ENCODE measurements at regions not wholly inside any gene's neighbourhood (a gene's known extent, or its start where the extent isn't known, plus 50 kb on each side); places are given as distances from the start of the nearest gene placed in this dataset.
"Not testable (repeated sequence)": the region's sequence is repeated elsewhere in the genome, so short reads cannot be mapped to it uniquely, and the experiment has no call there.

DNA sequence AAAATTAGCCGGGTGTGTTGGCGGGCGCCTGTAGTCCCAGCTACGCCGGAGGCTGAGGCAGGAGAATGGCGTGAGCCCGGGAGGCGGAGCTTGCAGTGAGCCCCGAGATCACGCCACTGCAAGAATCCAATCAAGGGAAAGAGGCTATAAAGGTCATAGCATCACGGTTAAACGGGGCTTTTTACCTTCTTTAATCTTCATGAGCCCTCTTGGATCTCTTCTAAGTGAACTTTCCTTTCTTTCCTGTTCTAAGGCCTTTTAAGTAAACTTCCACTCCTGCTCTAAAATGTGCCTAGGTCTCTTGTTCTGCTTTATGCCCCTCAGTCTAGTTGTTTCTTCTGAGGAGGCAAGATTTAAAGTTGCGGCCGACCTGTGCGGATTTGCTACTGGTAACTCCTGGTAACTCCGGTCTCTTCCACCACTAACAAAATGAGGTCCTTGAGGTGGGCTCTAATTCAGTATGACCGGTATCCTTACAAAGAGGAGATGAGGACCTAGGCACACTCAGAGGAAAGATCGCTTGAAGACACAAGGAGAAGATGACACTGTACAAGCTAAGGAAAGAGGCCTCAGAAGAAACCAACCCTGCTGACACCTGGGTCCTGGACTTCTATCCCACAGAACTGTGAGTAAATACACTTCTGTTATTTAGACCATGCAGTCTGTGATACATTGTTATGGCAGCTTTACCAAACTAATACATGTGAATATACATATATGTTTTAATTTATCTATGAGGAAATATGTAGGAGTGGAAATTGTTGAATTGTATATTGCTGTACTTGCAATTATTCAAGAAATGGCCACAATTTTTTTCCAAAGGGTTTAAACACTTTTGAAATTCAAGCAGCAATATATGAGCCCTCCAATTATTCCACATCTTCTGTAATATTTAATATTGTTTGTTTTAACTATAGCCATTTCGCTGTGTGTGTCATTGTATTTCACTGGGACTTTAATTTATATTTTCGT is 331.5 kb upstream of the CNTNAP2 start:
- DNase-seq (ENCODE audit: low spot score), result no peak

- DNase-seq (ENCODE audit: low spot score), result not testable (repeated sequence)
Measured at GRCh38 chr7:145781388-145781787, 335.2 kb upstream of the CNTNAP2 start.

- DNase-seq (ENCODE audit: low spot score), result no peak
Measured at GRCh38 chr7:145779140-145779539, 337.5 kb upstream of the CNTNAP2 start.

DNA sequence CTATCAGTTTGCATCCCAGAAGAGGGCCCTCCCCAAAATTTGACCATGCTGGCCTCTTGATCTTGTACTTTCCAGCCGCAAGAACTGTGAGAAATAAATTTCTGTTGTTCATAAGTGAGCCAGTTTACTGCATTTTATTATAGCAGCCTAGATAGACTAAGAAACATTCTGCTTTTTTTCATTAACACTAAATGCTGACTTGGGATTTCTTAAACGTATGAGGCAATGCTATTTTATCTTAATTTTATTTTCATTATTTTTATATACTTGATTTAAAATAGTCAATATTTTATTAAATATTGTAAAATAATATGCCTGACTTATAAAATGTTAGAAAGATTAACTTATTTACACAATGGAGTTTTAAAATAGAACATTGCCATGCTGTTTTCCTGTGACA is 341.8 kb upstream of the CNTNAP2 start:
- DNase-seq (ENCODE audit: low spot score), result no peak

DNA sequence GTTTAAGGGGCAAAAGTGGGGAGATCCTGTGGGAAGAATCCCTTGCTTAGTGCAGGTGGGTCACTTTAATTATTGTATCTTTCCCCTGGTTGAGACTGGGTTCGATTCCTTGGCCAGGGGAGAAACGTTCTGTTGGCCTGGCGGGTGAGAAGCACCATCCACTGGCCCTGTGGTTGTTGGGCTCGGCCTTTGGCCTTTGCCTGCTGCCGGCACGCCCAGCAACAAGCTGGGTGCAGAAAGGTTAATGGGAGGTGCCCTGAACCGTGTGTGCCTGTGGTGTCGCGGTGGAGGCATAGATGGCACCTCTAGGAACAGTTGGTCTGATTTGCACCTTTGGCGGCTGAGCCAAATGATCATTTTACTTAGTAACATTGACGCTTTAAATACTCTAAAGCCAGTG is 363.6 kb upstream of the CNTNAP2 start:
- no peak for DNase-seq (ENCODE audit: low spot score)

GRCh38 chr7:145737617-145738016 is 379.0 kb upstream of the CNTNAP2 start:
- DNase-seq (ENCODE audit: low spot score), result no peak

- no peak for DNase-seq (ENCODE audit: low spot score)
Measured at GRCh38 chr7:145735061-145735460, 381.5 kb upstream of the CNTNAP2 start.

DNA sequence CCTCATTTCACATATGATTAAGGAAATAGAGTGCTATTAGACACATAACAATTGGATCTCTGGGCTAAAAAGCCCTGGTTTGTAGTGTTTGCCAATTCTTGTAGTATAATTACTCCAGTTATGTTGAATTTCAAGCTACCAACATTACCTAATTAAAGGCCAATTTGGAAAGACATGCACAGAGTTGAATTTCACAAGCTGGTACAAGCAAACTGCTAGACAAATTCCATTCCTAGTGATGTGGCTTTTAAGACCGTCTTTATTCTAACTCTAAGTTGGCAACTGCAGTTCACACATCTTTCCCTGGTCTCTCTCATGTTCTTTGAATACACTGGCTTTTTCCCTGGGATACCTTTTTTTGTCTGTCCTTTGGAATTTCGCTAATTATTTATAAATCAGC is 384.1 kb upstream of the CNTNAP2 start:
- no peak for DNase-seq (ENCODE audit: low spot score)

GRCh38 chr7:145729691-145730090 is 386.9 kb upstream of the CNTNAP2 start:
- DNase-seq (ENCODE audit: low spot score), result no peak

DNA sequence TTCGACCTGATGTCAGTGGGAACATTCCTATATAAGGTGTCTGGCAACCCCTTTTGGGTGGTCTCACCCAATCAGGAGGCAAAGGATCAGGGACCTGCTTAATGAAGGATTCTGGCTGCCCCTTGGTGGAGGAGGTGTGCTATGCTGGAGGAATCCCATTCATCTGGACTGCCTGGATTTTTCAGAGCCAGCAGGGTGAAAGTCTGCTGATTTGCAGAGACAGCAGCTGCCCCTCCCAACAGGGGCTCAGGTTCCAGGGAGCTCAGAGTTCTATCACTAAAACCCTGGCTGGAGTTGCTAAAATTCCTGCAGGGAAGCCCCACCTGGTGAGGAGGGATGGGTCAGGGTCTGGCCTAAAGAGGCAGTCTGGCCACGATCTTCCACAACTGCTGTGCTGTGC is 398.5 kb upstream of the CNTNAP2 start:
- no peak for DNase-seq (ENCODE audit: low spot score)

- DNase-seq (ENCODE audit: low spot score), result no peak
Measured at GRCh38 chr7:145700488-145700887, 416.1 kb upstream of the CNTNAP2 start.

- DNase-seq (ENCODE audit: low spot score), result no peak
Measured at GRCh38 chr7:145698526-145699262, 417.9 kb upstream of the CNTNAP2 start.

- DNase-seq (ENCODE audit: low spot score), result not testable (repeated sequence)
Measured at GRCh38 chr7:145697412-145698107, 419.0 kb upstream of the CNTNAP2 start.

GRCh38 chr7:145696071-145696470 is 420.5 kb upstream of the CNTNAP2 start:
- DNase-seq (ENCODE audit: low spot score), result no peak

- no peak for DNase-seq (ENCODE audit: low spot score)
Measured at GRCh38 chr7:145692237-145692950, 424.2 kb upstream of the CNTNAP2 start.

- no peak for DNase-seq (ENCODE audit: low spot score)
Measured at GRCh38 chr7:145691377-145691914, 425.2 kb upstream of the CNTNAP2 start.

DNA sequence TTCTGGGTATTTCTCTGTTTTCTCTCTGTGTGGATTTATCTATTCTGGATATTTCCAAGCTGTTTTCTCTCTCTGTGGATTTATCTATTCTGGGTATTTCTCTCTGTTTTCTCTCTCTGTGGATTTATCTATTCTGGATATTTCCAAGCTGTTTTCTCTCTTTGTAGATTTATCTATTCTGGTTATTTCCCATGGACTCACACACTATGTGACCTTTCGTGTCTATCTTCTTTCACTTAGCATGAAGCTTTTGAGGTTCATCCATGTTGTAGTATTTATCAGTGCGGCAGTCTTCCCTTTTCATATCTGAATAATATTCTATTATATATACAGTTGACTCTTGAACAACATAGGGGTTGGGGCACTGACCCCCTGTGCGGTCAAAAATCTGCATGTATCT is 435.0 kb upstream of the CNTNAP2 start:
- DNase-seq (ENCODE audit: low spot score), result no peak

GRCh38 chr7:145681159-145681558 is 435.4 kb upstream of the CNTNAP2 start:
- DNase-seq (ENCODE audit: low spot score), result no peak

- no peak for DNase-seq (ENCODE audit: low spot score)
Measured at GRCh38 chr7:145665499-145666258, 450.9 kb upstream of the CNTNAP2 start.

GRCh38 chr7:145655666-145656065 is 460.9 kb upstream of the CNTNAP2 start:
- DNase-seq (ENCODE audit: low spot score), result no peak

DNA sequence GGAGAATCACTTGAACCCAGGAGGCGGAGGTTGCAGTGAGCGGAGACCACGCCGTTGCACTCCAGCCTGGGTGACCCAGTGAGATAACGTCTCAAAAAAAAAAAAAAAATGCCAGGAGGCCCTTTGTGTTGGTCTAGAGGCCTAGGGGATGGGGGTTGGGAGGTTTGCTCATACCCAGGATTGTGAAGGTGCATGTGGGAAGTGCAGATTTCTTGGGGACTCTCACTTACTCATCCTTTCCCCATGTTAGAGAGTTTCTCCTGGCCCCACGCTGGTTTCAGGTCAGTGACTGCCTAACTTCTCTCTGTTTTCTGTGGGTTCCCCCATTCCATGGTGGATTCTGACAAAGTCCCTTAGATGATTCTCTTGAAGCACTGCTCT is 471.5 kb upstream of the CNTNAP2 start:
- no peak for DNase-seq (ENCODE audit: low spot score)
